GM12874 (cell line): ENCODE measurements at regions not wholly inside any gene's neighbourhood (a gene's known extent, or its start where the extent isn't known, plus 50 kb on each side); places are given as distances from the start of the nearest gene placed in this dataset.

Experiments used
- CTCF ChIP-seq: IDR thresholded peaks from 2 replicates; pipeline ENCODE4 v1.5.1; 2011; ENCODE audit warnings: low read depth, mild to moderate bottlenecking, control low read depth, low read length, moderate library complexity; ENCODE audit not compliant: insufficient read depth

GRCh38 chr13:111423168-111423785 is 102.8 kb downstream of the TEX29 start:
- TF ChIP-seq CTCF, result no peak

GRCh38 chr13:111424134-111424533 is 103.7 kb downstream of the TEX29 start:
- no peak for TF ChIP-seq CTCF

GRCh38 chr13:111425326-111425725 is 104.9 kb downstream of the TEX29 start:
- no peak for TF ChIP-seq CTCF

- TF ChIP-seq CTCF, result peak; percentile 46; the same call in 1 of the 2 replicates
Observed at GRCh38 chr13:111429064-111429558, 108.7 kb downstream of the TEX29 start.

- TF ChIP-seq CTCF, result no peak
Observed at GRCh38 chr13:111431206-111431605, 110.8 kb downstream of the TEX29 start.

- TF ChIP-seq CTCF, result no peak
Observed at GRCh38 chr13:111434578-111435159, 114.2 kb downstream of the TEX29 start.

- TF ChIP-seq CTCF, result no peak
Observed at GRCh38 chr13:111436446-111436845, 116.0 kb downstream of the TEX29 start.
